HL-60 (cell line): ENCODE measurements at regions not wholly inside any gene's neighbourhood (a gene's known extent, or its start where the extent isn't known, plus 50 kb on each side); places are given as distances from the start of the nearest gene placed in this dataset.

Experiments used
- CTCF ChIP-seq: IDR thresholded peaks from one replicate; pipeline ENCODE4 v1.5.1; 2011; ENCODE audit warnings: low read length, control low read depth, inconsistent platforms; ENCODE audit not compliant: insufficient read depth
- GABPA ChIP-seq: IDR thresholded peaks from 2 replicates; pipeline ENCODE4 v1.6.1; 2012; ENCODE audit warnings: low read depth
- POLR2AphosphoS5 ChIP-seq: IDR thresholded peaks from 2 replicates; pipeline ENCODE4 v1.6.1; 2012; ENCODE audit warnings: low read depth
- SPI1 ChIP-seq: IDR thresholded peaks from 2 replicates; pipeline ENCODE4 v1.6.1; 2012; ENCODE audit warnings: low read depth, mild to moderate bottlenecking, borderline replicate concordance
- TF ChIP-seq, protein P1 (sequence below): IDR thresholded peaks from 2 replicates; pipeline ENCODE4 v1.6.1; 2012; ENCODE audit warnings: low read depth; ENCODE audit not compliant: insufficient replicate concordance

- TF ChIP-seq POLR2AphosphoS5 (no peak), GABPA (no peak), CTCF (no peak), SPI1 (no peak)
- TF ChIP-seq, protein P1, sequence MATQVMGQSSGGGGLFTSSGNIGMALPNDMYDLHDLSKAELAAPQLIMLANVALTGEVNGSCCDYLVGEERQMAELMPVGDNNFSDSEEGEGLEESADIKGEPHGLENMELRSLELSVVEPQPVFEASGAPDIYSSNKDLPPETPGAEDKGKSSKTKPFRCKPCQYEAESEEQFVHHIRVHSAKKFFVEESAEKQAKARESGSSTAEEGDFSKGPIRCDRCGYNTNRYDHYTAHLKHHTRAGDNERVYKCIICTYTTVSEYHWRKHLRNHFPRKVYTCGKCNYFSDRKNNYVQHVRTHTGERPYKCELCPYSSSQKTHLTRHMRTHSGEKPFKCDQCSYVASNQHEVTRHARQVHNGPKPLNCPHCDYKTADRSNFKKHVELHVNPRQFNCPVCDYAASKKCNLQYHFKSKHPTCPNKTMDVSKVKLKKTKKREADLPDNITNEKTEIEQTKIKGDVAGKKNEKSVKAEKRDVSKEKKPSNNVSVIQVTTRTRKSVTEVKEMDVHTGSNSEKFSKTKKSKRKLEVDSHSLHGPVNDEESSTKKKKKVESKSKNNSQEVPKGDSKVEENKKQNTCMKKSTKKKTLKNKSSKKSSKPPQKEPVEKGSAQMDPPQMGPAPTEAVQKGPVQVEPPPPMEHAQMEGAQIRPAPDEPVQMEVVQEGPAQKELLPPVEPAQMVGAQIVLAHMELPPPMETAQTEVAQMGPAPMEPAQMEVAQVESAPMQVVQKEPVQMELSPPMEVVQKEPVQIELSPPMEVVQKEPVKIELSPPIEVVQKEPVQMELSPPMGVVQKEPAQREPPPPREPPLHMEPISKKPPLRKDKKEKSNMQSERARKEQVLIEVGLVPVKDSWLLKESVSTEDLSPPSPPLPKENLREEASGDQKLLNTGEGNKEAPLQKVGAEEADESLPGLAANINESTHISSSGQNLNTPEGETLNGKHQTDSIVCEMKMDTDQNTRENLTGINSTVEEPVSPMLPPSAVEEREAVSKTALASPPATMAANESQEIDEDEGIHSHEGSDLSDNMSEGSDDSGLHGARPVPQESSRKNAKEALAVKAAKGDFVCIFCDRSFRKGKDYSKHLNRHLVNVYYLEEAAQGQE, result no peak
Measured at GRCh38 chr7:96539471-96539870, 170.2 kb downstream of the SEM1 start.
